Esophagus squamous epithelium (tissue), 5 donors: ENCODE measurements at regions not wholly inside any gene's neighbourhood (a gene's known extent, or its start where the extent isn't known, plus 50 kb on each side); places are given as distances from the start of the nearest gene placed in this dataset.
"Not testable (repeated sequence)": the region's sequence is repeated elsewhere in the genome, so short reads cannot be mapped to it uniquely, and the experiment has no call there.

ENCODE experiments used
- DNase-seq: peaks from one replicate; lab custom pipeline; 2025; lab: John Stamatoyannopoulos, UW
- H3K27ac ChIP-seq, 4 donors: fragments of 200-600 bp; sonication (generic); one replicate each; pipeline ENCODE4 v1.5.1; 2016 to 2019; ENCODE audit warnings: mild to moderate bottlenecking in 1 of 4
- H3K27me3 ChIP-seq, 4 donors: fragments of 200-600 bp; sonication (generic); 1 replicate in 3 of 4; 2 replicates in 1 of 4; pipeline versions ENCODE4 v1.5.1 to v1.6.0; 2017 to 2021; ENCODE audit warnings: antibody characterized with exemption in 1 of 4
- H3K36me3 ChIP-seq, 3 donors: fragments of 200-600 bp; sonication (generic); one replicate each; pipeline ENCODE4 v1.5.1; 2016 to 2019
- H3K4me1 ChIP-seq, 3 donors: fragments of 200-600 bp; sonication (generic); one replicate each; pipeline ENCODE4 v1.5.1; 2017 to 2019
- H3K4me3 ChIP-seq, 4 donors: fragments of 200-600 bp; sonication (generic); 1 replicate in 3 of 4; 2 replicates in 1 of 4; pipeline ENCODE4 v1.5.1; 2016 to 2019; ENCODE audit warnings: mild to moderate bottlenecking in 2 of 4, moderate library complexity in 1 of 4
- H3K9me3 ChIP-seq, 3 donors: fragments of 200-600 bp; sonication (generic); one replicate each; pipeline ENCODE4 v1.5.1; 2016 to 2019
- POLR2A ChIP-seq, 4 donors: fragments of 450-650 bp; IDR thresholded peaks; one replicate each; pipeline ENCODE4 v1.6.1; 2017; ENCODE audit warnings: antibody characterized with exemption in 4 of 4, mild to moderate bottlenecking in 4 of 4, moderate library complexity in 3 of 4
- WGBS, 2 donors: methylation state at CpG; one replicate each; pipeline ENCODE4 v1.1.5; 2018; 5-methylcytosine and 5-hydroxymethylcytosine counted together
- intact Hi-C: fragments of 100-400 bp; cut with DNase I; formaldehyde crosslinking; loops from one replicate; pipeline ENCODE4 v1.15.0; 2022
- TF ChIP-seq, protein P1 (sequence below), 6 experiments: fragments of 450-650 bp in 4 of 6; fragments of 200-600 bp in 2 of 6; sonication (generic) in 2 of 6; IDR thresholded peaks; one replicate each; pipeline ENCODE4 v1.5.1; 2016 to 2019; ENCODE audit warnings: antibody characterized with exemption in 6 of 6, mild to moderate bottlenecking in 4 of 6, moderate library complexity in 4 of 6
- donor health status: DM: yes; HTN: yes; CAD: no.

GRCh38 chr7:119988401-119988800 lies 284.6 kb upstream of the KCND2 start:
- Histone ChIP-seq H3K4me1 (no peaks in the 10 kb centered on the region), H3K27ac (no peak overlapping the region), H3K9me3 (no peaks in the 10 kb centered on the region), H3K36me3 (no peaks in the 10 kb centered on the region), H3K4me3 (no peak overlapping the region), H3K27me3 (no peaks in the 10 kb centered on the region)
- TF ChIP-seq, protein P1, sequence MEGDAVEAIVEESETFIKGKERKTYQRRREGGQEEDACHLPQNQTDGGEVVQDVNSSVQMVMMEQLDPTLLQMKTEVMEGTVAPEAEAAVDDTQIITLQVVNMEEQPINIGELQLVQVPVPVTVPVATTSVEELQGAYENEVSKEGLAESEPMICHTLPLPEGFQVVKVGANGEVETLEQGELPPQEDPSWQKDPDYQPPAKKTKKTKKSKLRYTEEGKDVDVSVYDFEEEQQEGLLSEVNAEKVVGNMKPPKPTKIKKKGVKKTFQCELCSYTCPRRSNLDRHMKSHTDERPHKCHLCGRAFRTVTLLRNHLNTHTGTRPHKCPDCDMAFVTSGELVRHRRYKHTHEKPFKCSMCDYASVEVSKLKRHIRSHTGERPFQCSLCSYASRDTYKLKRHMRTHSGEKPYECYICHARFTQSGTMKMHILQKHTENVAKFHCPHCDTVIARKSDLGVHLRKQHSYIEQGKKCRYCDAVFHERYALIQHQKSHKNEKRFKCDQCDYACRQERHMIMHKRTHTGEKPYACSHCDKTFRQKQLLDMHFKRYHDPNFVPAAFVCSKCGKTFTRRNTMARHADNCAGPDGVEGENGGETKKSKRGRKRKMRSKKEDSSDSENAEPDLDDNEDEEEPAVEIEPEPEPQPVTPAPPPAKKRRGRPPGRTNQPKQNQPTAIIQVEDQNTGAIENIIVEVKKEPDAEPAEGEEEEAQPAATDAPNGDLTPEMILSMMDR (IDR thresholded peaks at IDR 0.05), result no peak
- no peak for TF ChIP-seq POLR2A (IDR thresholded peaks at IDR 0.05)
- WGBS, 2 donors, result 46 to 70% methylated on average over 1 of the region's 1 CpG
- DNase-seq, result no peak
- intact Hi-C loops, result no loop called here

- H3K27ac ChIP-seq, result no peak overlapping the region
- H3K9me3 ChIP-seq, result no peaks in the 10 kb centered on the region
- intact Hi-C loops, result no loop called here
- no peaks in the 10 kb centered on the region for H3K4me1 ChIP-seq
- H3K27me3 ChIP-seq, result no peaks in the 10 kb centered on the region
- WGBS, 2 donors, result 56 to 85% methylated on average over 3 of the region's 3 CpGs
- DNase-seq, result no peak
- H3K4me3 ChIP-seq, result no peak overlapping the region
- no peaks in the 10 kb centered on the region for H3K36me3 ChIP-seq
- no peak for TF ChIP-seq POLR2A (IDR thresholded peaks at IDR 0.05)
- TF ChIP-seq, protein P1 (IDR thresholded peaks at IDR 0.05), result no peak
Observed at GRCh38 chr7:119994928-119995327, 278.0 kb upstream of the KCND2 start.

- H3K27ac ChIP-seq, result no peak overlapping the region
- 25 to 31% methylated on average over 3 of the region's 3 CpGs for WGBS, 2 donors
- no peaks in the 10 kb centered on the region for H3K27me3 ChIP-seq
- H3K4me3 ChIP-seq, result no peak overlapping the region
- intact Hi-C loops, result no loop called here
- no peaks in the 10 kb centered on the region for H3K4me1 ChIP-seq
- DNase-seq, result no peak
- no peaks in the 10 kb centered on the region for H3K9me3 ChIP-seq
- TF ChIP-seq POLR2A (IDR thresholded peaks at IDR 0.05), result no peak
- TF ChIP-seq, protein P1 (IDR thresholded peaks at IDR 0.05), result no peak
- no peaks in the 10 kb centered on the region for H3K36me3 ChIP-seq
Observed at GRCh38 chr7:119996634-119997033, 276.3 kb upstream of the KCND2 start.

GRCh38 chr7:119999738-120000475 lies 273.1 kb upstream of the KCND2 start:
- Histone ChIP-seq H3K9me3 (no peaks in the 10 kb centered on the region), H3K4me1 (no peaks in the 10 kb centered on the region), H3K27me3 (no peaks in the 10 kb centered on the region), H3K27ac (no peak overlapping the region), H3K36me3 (no peaks in the 10 kb centered on the region), H3K4me3 (no peak overlapping the region)
- intact Hi-C loops, result no loop called here
- 79 to 80% methylated on average over 5 of the region's 5 CpGs for WGBS, 2 donors
- no peak for DNase-seq
- TF ChIP-seq, protein P1 (IDR thresholded peaks at IDR 0.05), result no peak
- TF ChIP-seq POLR2A (IDR thresholded peaks at IDR 0.05), result no peak

DNA sequence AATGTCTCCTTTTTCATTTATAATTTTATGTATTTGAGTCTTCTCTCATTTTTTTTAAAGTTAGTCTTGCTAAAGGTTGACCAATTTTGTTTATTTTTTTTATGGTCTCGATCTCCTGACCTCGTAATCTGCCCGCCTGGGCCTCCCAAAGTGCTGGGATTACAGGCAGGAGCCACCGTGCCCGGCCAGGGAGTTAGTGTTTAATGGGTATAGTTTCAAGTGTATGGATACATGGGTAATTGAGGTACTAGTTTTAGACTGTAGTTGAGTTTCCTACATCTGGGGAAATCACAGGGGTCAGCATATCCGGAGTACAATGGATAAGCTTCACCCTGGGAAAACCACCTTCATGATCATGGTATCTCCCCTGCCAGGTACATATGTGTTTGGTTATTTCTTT lies 267.3 kb upstream of the KCND2 start:
- 55 to 74% methylated on average over 5 to 6 of the region's 6 CpGs for WGBS, 2 donors
- no peak for TF ChIP-seq POLR2A (IDR thresholded peaks at IDR 0.05)
- TF ChIP-seq, protein P1 (IDR thresholded peaks at IDR 0.05), result no peak
- Histone ChIP-seq H3K27ac (no peak overlapping the region), H3K4me3 (no peak overlapping the region), H3K4me1 (no peaks in the 10 kb centered on the region), H3K27me3 (no peaks in the 10 kb centered on the region), H3K36me3 (no peaks in the 10 kb centered on the region), H3K9me3 (no peaks in the 10 kb centered on the region)
- no peak for DNase-seq
- intact Hi-C loops, result no loop called here

DNA sequence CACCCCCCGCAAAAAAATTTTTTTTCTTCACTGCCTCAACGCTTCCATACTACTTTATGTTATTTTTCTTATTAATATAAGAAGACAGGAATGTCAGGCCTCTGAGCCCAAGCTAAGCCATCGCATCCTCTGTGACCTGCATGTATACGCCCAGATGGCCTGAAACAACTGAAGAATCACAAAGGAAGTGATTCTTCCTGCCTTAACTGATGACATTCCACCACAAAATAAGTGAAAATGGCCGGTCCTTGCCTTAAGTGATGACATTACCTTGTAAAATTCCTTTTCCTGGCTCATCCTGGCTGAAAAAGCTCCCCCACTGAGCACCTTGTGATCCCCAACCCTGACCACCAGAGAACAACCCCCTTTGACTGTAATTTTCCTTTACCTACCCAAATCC lies 258.7 kb upstream of the KCND2 start:
- H3K36me3 ChIP-seq, H3K9me3 ChIP-seq, H3K4me3 ChIP-seq, DNase-seq, H3K27me3 ChIP-seq, H3K27ac ChIP-seq, intact Hi-C loops, H3K4me1 ChIP-seq: not testable (repeated sequence)
- 78 to 79% methylated on average over 4 to 5 of the region's 5 CpGs for WGBS, 2 donors
